Activated T-cell treated with anti-CD3 and anti-CD28 coated beads, Interleukin-2, amount 50 U/mL, for 4 hours (primary cell): ENCODE measurements at regions not wholly inside any gene's neighbourhood (a gene's known extent, or its start where the extent isn't known, plus 50 kb on each side); places are given as distances from the start of the nearest gene placed in this dataset.
"Not testable (repeated sequence)": the region's sequence is repeated elsewhere in the genome, so short reads cannot be mapped to it uniquely, and the experiment has no call there.

Experiments used
- ATAC-seq, 2 donors: fragments of 200-7000 bp; cut with Tn5 transposase; one replicate each; pipeline ENCODE4 v1.10.0; 2021
- DNase-seq: peaks from one replicate; pipeline ENCODE4 v3.0.0-alpha.2; 2020
- H3K27me3 Mint-ChIP-seq: one replicate; pipeline ENCODE4 v1.8.0; 2021; ENCODE audit warnings: low read depth, mixed read lengths
- H3K36me3 Mint-ChIP-seq: one replicate; pipeline ENCODE4 v1.8.0; 2022; ENCODE audit warnings: mixed read lengths; ENCODE audit not compliant: insufficient read depth
- H3K4me1 Mint-ChIP-seq: one replicate; pipeline ENCODE4 v1.8.0; 2021; ENCODE audit warnings: low read depth, mixed read lengths
- H3K4me3 Mint-ChIP-seq: one replicate; pipeline ENCODE4 v1.8.0; 2021; ENCODE audit warnings: mild to moderate bottlenecking, moderate library complexity, mixed read lengths
- H3K9me3 Mint-ChIP-seq: one replicate; pipeline ENCODE4 v1.8.0; 2021; ENCODE audit warnings: mixed read lengths

GRCh38 chr5:82735160-82735789 lies 341.9 kb downstream of the TMEM167A start:
- ATAC-seq (no peak), DNase-seq (no peak)
- H3K27me3 Mint-ChIP-seq, result no peaks in the 10 kb centered on the region
- no peaks in the 10 kb centered on the region for H3K4me1 Mint-ChIP-seq
- no peaks in the 10 kb centered on the region for H3K9me3 Mint-ChIP-seq
- H3K4me3 Mint-ChIP-seq, result no peak overlapping the region
- no peaks in the 10 kb centered on the region for H3K36me3 Mint-ChIP-seq

GRCh38 chr5:82734347-82734746 lies 342.8 kb downstream of the TMEM167A start:
- no peaks in the 10 kb centered on the region for H3K27me3 Mint-ChIP-seq
- no peak overlapping the region for H3K4me3 Mint-ChIP-seq
- no peaks in the 10 kb centered on the region for H3K36me3 Mint-ChIP-seq
- H3K9me3 Mint-ChIP-seq, result no peaks in the 10 kb centered on the region
- DNase-seq (no peak), ATAC-seq (no peak)
- H3K4me1 Mint-ChIP-seq, result no peaks in the 10 kb centered on the region

- Mint-ChIP-seq H3K4me1 (no peaks in the 10 kb centered on the region), H3K4me3 (no peak overlapping the region), H3K36me3 (no peaks in the 10 kb centered on the region), H3K27me3 (no peaks in the 10 kb centered on the region), H3K9me3 (no peaks in the 10 kb centered on the region)
- no peak for DNase-seq
- no peak for ATAC-seq
These were observed 346.3 kb downstream of the TMEM167A start for GRCh38 chr5:82730913-82731312.

- no peaks in the 10 kb centered on the region for H3K36me3 Mint-ChIP-seq
- H3K9me3 Mint-ChIP-seq, result no peaks in the 10 kb centered on the region
- H3K27me3 Mint-ChIP-seq, result no peaks in the 10 kb centered on the region
- no peak for ATAC-seq
- no peaks in the 10 kb centered on the region for H3K4me1 Mint-ChIP-seq
- H3K4me3 Mint-ChIP-seq, result no peak overlapping the region
- no peak for DNase-seq
These were observed 348.1 kb downstream of the TMEM167A start for GRCh38 chr5:82728926-82729702.

- Mint-ChIP-seq H3K9me3 (no peaks in the 10 kb centered on the region), H3K4me3 (no peak overlapping the region), H3K4me1 (no peaks in the 10 kb centered on the region), H3K36me3 (no peaks in the 10 kb centered on the region), H3K27me3 (no peaks in the 10 kb centered on the region)
- DNase-seq (no peak), ATAC-seq (no peak)
These were observed 354.0 kb downstream of the TMEM167A start for GRCh38 chr5:82723168-82723567.

- Mint-ChIP-seq H3K36me3 (no peaks in the 10 kb centered on the region), H3K27me3 (no peaks in the 10 kb centered on the region), H3K4me1 (no peaks in the 10 kb centered on the region), H3K4me3 (no peak overlapping the region), H3K9me3 (no peaks in the 10 kb centered on the region)
- no peak for ATAC-seq
- DNase-seq, result no peak
These were observed 356.1 kb downstream of the TMEM167A start for GRCh38 chr5:82721087-82721410.

- DNase-seq, result no peak
- ATAC-seq, result no peak
- H3K4me1 Mint-ChIP-seq, result no peaks in the 10 kb centered on the region
- no peaks in the 10 kb centered on the region for H3K36me3 Mint-ChIP-seq
- no peaks in the 10 kb centered on the region for H3K9me3 Mint-ChIP-seq
- no peak overlapping the region for H3K4me3 Mint-ChIP-seq
- H3K27me3 Mint-ChIP-seq, result no peaks in the 10 kb centered on the region
These were observed 356.7 kb downstream of the TMEM167A start for GRCh38 chr5:82720213-82721086.

GRCh38 chr5:82719368-82719767 lies 357.8 kb downstream of the TMEM167A start:
- no peak for DNase-seq
- Mint-ChIP-seq H3K36me3 (no peaks in the 10 kb centered on the region), H3K27me3 (no peaks in the 10 kb centered on the region), H3K4me3 (no peak overlapping the region), H3K4me1 (no peaks in the 10 kb centered on the region), H3K9me3 (no peaks in the 10 kb centered on the region)
- ATAC-seq, result no peak

GRCh38 chr5:82717738-82718137 lies 359.5 kb downstream of the TMEM167A start:
- H3K4me3 Mint-ChIP-seq, result no peak overlapping the region
- H3K9me3 Mint-ChIP-seq, result no peaks in the 10 kb centered on the region
- H3K27me3 Mint-ChIP-seq, result no peaks in the 10 kb centered on the region
- H3K4me1 Mint-ChIP-seq, result no peaks in the 10 kb centered on the region
- DNase-seq (no peak), ATAC-seq (peak in 1 of 2 donors; percentile 21)
- H3K36me3 Mint-ChIP-seq, result no peaks in the 10 kb centered on the region

- H3K9me3 Mint-ChIP-seq, DNase-seq, H3K27me3 Mint-ChIP-seq, H3K4me1 Mint-ChIP-seq, H3K4me3 Mint-ChIP-seq, H3K36me3 Mint-ChIP-seq, ATAC-seq: not testable (repeated sequence)
These were observed 362.5 kb downstream of the TMEM167A start for GRCh38 chr5:82714732-82715131.

GRCh38 chr5:82713811-82714210 lies 363.4 kb downstream of the TMEM167A start:
- no peak overlapping the region for H3K4me3 Mint-ChIP-seq
- no peak for ATAC-seq
- no peaks in the 10 kb centered on the region for H3K36me3 Mint-ChIP-seq
- no peaks in the 10 kb centered on the region for H3K9me3 Mint-ChIP-seq
- H3K4me1 Mint-ChIP-seq, result no peaks in the 10 kb centered on the region
- no peak for DNase-seq
- no peaks in the 10 kb centered on the region for H3K27me3 Mint-ChIP-seq

GRCh38 chr5:82707741-82708140 lies 369.5 kb downstream of the TMEM167A start:
- ATAC-seq (no peak), DNase-seq (no peak)
- H3K4me3 Mint-ChIP-seq, result no peak overlapping the region
- H3K27me3 Mint-ChIP-seq, result no peaks in the 10 kb centered on the region
- no peaks in the 10 kb centered on the region for H3K4me1 Mint-ChIP-seq
- H3K36me3 Mint-ChIP-seq, result no peaks in the 10 kb centered on the region
- no peaks in the 10 kb centered on the region for H3K9me3 Mint-ChIP-seq

GRCh38 chr5:82704381-82704780 lies 372.8 kb downstream of the TMEM167A start:
- Mint-ChIP-seq H3K4me3 (no peak overlapping the region), H3K27me3 (no peaks in the 10 kb centered on the region), H3K4me1 (no peaks in the 10 kb centered on the region), H3K36me3 (no peaks in the 10 kb centered on the region), H3K9me3 (no peaks in the 10 kb centered on the region)
- ATAC-seq (no peak), DNase-seq (no peak)

GRCh38 chr5:82702046-82702445 lies 375.1 kb downstream of the TMEM167A start:
- H3K4me3 Mint-ChIP-seq, result no peak overlapping the region
- no peak for DNase-seq
- no peak for ATAC-seq
- H3K9me3 Mint-ChIP-seq, result no peaks in the 10 kb centered on the region
- H3K36me3 Mint-ChIP-seq, result no peaks in the 10 kb centered on the region
- no peaks in the 10 kb centered on the region for H3K27me3 Mint-ChIP-seq
- no peaks in the 10 kb centered on the region for H3K4me1 Mint-ChIP-seq

- DNase-seq (no peak), ATAC-seq (no peak)
- no peaks in the 10 kb centered on the region for H3K4me1 Mint-ChIP-seq
- no peaks in the 10 kb centered on the region for H3K9me3 Mint-ChIP-seq
- H3K36me3 Mint-ChIP-seq, result no peaks in the 10 kb centered on the region
- H3K27me3 Mint-ChIP-seq, result no peaks in the 10 kb centered on the region
- no peak overlapping the region for H3K4me3 Mint-ChIP-seq
These were observed 377.5 kb downstream of the TMEM167A start for GRCh38 chr5:82699737-82700136.
